ENCODE measurements at regions not wholly inside any gene's neighbourhood (a gene's known extent, or its start where the extent isn't known, plus 50 kb on each side); places are given as distances from the start of the nearest gene placed in this dataset.

DNA sequence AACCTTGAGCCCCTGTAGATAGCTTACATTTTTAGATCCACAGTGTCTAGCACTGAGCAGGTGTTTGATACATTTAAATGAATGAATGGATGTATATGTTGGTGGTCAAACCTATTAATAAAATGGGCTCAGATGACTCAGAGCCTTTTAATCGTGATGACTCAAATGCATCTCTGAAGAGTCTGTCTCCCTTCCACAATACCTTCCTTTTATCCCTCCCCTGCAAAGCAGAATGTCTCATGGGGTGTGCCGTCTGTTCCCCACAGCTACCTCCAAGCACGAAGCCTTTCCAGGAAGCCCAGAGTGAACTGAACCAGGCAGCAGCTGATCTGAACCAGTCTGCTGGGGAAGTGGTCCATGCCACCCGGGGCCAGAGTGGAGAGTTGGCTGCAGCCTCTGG is 303.5 kb upstream of the TPM1 start:
- no peak for DNase-seq
- Histone ChIP-seq H3K4me1 (ENCODE audit: control insufficient read depth in 2 of 2, insufficient read depth in 2 of 2, low read length in 2 of 2) (no peaks in the 10 kb centered on the region), H3K27ac (ENCODE audit: low read length in 2 of 2) (no peak overlapping the region), H3K9ac (ENCODE audit: low read length) (no peak overlapping the region), H4K20me1 (ENCODE audit: control insufficient read depth, insufficient read depth, low read length, poor library complexity, severe bottlenecking) (no peaks in the 10 kb centered on the region), H3K9me3 (ENCODE audit: control extremely low read depth in 1 of 3, control insufficient read depth in 2 of 3, insufficient read depth in 1 of 3, low read length in 2 of 3) (no peaks in the 10 kb centered on the region), H3K79me2 (ENCODE audit: control insufficient read depth, insufficient read depth, low read length) (no peaks in the 10 kb centered on the region), H3K4me3 (ENCODE audit: control extremely low read depth in 1 of 5, extremely low read depth in 1 of 5, insufficient read depth in 1 of 5, low read depth in 2 of 5, low read length in 4 of 5) (no peak overlapping the region), H2AFZ (ENCODE audit: insufficient read depth, low read depth, low read length, poor library complexity, severe bottlenecking) (no peak overlapping the region), H3K27me3 (replicated peaks in 1 of 4; ENCODE audit: control extremely low read depth in 1 of 4, control insufficient read depth in 3 of 4, insufficient read depth in 4 of 4, low read length in 3 of 4) (no peaks in the 10 kb centered on the region), H3K4me2 (replicated peaks; ENCODE audit: low read depth, low read length, poor library complexity, severe bottlenecking) (no peak overlapping the region), H3K36me3 (replicated peaks in 1 of 2; ENCODE audit: control extremely low read depth in 1 of 2, control insufficient read depth in 1 of 2, extremely low read depth in 1 of 2, insufficient read depth in 2 of 2, low read length in 1 of 2) (no peaks in the 10 kb centered on the region)
- Mint-ChIP-seq H3K27ac (no peak overlapping the region), H3K9me3 (ENCODE audit: insufficient read depth) (no peaks in the 10 kb centered on the region), H3K27me3 (peaks cover 2% of the 10 kb centered on the region), H3K4me1 (no peaks in the 10 kb centered on the region), H3K4me3 (no peak overlapping the region)
- TF ChIP-seq, protein P1, sequence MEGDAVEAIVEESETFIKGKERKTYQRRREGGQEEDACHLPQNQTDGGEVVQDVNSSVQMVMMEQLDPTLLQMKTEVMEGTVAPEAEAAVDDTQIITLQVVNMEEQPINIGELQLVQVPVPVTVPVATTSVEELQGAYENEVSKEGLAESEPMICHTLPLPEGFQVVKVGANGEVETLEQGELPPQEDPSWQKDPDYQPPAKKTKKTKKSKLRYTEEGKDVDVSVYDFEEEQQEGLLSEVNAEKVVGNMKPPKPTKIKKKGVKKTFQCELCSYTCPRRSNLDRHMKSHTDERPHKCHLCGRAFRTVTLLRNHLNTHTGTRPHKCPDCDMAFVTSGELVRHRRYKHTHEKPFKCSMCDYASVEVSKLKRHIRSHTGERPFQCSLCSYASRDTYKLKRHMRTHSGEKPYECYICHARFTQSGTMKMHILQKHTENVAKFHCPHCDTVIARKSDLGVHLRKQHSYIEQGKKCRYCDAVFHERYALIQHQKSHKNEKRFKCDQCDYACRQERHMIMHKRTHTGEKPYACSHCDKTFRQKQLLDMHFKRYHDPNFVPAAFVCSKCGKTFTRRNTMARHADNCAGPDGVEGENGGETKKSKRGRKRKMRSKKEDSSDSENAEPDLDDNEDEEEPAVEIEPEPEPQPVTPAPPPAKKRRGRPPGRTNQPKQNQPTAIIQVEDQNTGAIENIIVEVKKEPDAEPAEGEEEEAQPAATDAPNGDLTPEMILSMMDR (IDR thresholded peaks at IDR 0.05): no peak
- no peak for TF ChIP-seq EZH2 (IDR thresholded peaks at IDR 0.05; ENCODE audit: borderline replicate concordance, insufficient read depth, low read depth, low read length, poor library complexity, severe bottlenecking)
- WGBS (ENCODE audit: insufficient coverage): 88% methylated on average over 4 of the region's 4 CpGs
- ATAC-seq (ENCODE audit: low read depth): no peak
- ChIA-PET CTCF (interaction anchor here (0.7 to 1.2 kb wide), 2 partner anchors 8 to 107 kb away, joined by 3 read pairs; no protein-coding TSS in a partner anchor), POLR2A (no interaction called here)
- intact Hi-C loops (cut with micrococcal nuclease): no loop called here

- H3K4me3 Mint-ChIP-seq: no peak overlapping the region
- POLR2A ChIA-PET: no interaction called here
Observed at GRCh38 chr15:62739507-62739906, 303.0 kb upstream of the TPM1 start.

More at GRCh38 chr15:62739507-62739906, 303.0 kb upstream of the TPM1 start:
- H3K4me3 ChIP-seq (ENCODE audit: control extremely low read depth in 1 of 5, extremely low read depth in 1 of 5, insufficient read depth in 1 of 5, low read depth in 2 of 5, low read length in 4 of 5): no peak overlapping the region
- no peaks in the 10 kb centered on the region for H3K4me1 ChIP-seq (ENCODE audit: control insufficient read depth in 2 of 2, insufficient read depth in 2 of 2, low read length in 2 of 2)
- H4K20me1 ChIP-seq (ENCODE audit: control insufficient read depth, insufficient read depth, low read length, poor library complexity, severe bottlenecking): no peaks in the 10 kb centered on the region
- H3K27me3 ChIP-seq (replicated peaks in 1 of 4; ENCODE audit: control extremely low read depth in 1 of 4, control insufficient read depth in 3 of 4, insufficient read depth in 4 of 4, low read length in 3 of 4): no peaks in the 10 kb centered on the region
- Mint-ChIP-seq H3K27ac (no peak overlapping the region), H3K27me3 (peaks cover 2% of the 10 kb centered on the region), H3K9me3 (ENCODE audit: insufficient read depth) (no peaks in the 10 kb centered on the region), H3K4me1 (no peaks in the 10 kb centered on the region)
- WGBS (ENCODE audit: insufficient coverage): 80% methylated on average over 2 of the region's 3 CpGs
- H3K9me3 ChIP-seq (ENCODE audit: control extremely low read depth in 1 of 3, control insufficient read depth in 2 of 3, insufficient read depth in 1 of 3, low read length in 2 of 3): no peaks in the 10 kb centered on the region
- H3K36me3 ChIP-seq (replicated peaks in 1 of 2; ENCODE audit: control extremely low read depth in 1 of 2, control insufficient read depth in 1 of 2, extremely low read depth in 1 of 2, insufficient read depth in 2 of 2, low read length in 1 of 2): no peaks in the 10 kb centered on the region
- TF ChIP-seq, protein P1 (IDR thresholded peaks at IDR 0.05): no peak
- TF ChIP-seq EZH2 (IDR thresholded peaks at IDR 0.05; ENCODE audit: borderline replicate concordance, insufficient read depth, low read depth, low read length, poor library complexity, severe bottlenecking): no peak
- intact Hi-C loops (cut with micrococcal nuclease): no loop called here
- H3K27ac ChIP-seq (ENCODE audit: low read length in 2 of 2): no peak overlapping the region
- no peak for DNase-seq
- H3K9ac ChIP-seq (ENCODE audit: low read length): no peak overlapping the region
- CTCF ChIA-PET: interaction anchor here (0.7 to 0.8 kb wide), 2 partner anchors 9 to 107 kb away, joined by 3 read pairs; no protein-coding TSS in a partner anchor
- H3K79me2 ChIP-seq (ENCODE audit: control insufficient read depth, insufficient read depth, low read length): no peaks in the 10 kb centered on the region
- H2AFZ ChIP-seq (ENCODE audit: insufficient read depth, low read depth, low read length, poor library complexity, severe bottlenecking): no peak overlapping the region
- H3K4me2 ChIP-seq (replicated peaks; ENCODE audit: low read depth, low read length, poor library complexity, severe bottlenecking): no peak overlapping the region
- no peak for ATAC-seq (ENCODE audit: low read depth)

Data from B cell (primary cell).